Hippocampal formation (tissue), 2 donors: ENCODE measurements at regions not wholly inside any gene's neighbourhood (a gene's known extent, or its start where the extent isn't known, plus 50 kb on each side); places are given as distances from the start of the nearest gene placed in this dataset.

Experiments
- DNase-seq, 2 donors: peaks; one replicate each; lab custom pipeline; 2025; lab: John Stamatoyannopoulos, UW

DNA sequence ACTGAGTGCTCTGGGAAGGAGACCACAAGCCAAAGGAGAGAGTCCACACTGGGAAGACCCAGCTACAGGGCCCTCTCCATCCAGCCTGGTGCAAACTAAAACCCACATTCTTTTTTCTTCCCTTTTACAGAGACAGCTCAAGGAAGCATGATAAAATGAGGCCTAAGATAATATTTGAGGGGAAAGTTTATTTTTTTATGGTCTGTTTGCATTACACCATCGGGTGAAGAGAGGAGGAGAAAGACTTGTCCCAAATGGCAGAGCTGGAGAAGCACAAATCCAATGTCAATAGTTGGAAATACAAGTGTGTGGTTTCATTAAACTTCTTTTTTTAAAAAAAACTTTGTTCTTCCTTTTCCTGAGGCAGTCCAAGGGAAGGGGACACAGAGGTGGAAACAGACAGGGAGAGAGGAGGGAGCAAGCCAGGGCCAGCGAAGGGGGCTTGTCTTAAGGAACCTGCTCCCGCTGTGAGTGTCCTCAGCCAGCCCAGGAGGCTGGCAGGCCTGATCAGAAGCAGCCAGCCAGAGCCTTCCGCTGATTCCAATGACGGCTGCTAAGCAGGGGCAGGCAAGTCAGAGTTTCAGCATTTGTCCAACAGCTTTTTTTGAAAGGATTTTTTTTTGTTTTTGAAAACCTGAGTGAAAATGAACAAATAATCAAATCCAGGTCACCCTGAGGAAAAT is 203.8 kb upstream of the SIX2 start:
- no peak for DNase-seq

DNA sequence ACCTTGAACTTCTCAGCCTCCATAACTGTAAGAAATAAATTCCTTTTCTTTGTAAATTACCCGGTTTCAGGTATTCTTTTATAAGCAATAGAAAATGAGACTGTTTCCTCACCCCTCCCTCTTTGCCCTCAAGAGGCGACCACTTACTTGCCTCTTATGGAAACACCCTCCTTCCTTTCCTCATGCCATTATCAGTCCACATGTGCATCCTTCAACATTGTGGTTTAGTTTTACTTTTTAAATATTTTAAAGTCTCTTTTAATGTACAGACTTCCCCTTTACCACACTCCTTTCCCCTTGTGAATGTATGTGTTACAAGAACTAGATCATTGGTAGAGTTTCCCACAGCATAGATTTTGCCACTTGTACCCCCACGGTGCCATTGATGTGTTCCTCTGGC is 202.4 kb upstream of the SIX2 start:
- DNase-seq = no peak

DNA sequence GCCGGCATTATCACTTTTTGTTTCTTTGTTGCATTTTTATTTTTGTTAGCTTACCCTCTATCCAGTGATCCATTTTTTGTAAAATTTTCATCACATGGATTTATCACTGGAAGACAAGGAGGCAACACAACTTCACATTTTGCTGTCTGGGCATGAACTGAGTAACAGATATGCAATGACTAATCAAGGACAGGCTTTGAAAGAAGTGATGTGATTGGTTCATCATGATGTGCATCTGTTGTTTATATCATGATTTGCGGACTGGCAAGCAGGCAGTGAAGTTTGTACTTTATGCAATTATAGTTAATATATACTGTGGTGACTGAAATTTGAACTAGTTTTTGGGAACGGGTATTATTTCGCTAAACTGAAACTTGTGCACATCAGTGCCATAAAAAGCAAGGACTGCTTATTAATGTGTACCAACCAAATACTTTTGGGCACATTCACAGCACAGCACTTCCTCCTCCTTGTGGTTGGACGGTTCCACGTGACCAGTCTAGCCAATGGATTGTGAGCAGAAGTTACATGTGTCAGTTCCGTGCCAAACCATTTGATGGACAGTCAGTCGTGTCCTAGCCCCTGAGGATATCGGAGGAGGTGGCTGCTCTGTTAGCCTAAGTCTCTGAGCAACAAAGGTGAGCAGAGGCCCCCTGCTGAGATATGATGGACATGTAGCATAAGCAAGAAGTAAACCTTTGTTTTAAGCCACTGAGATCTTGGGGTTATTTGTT is 201.4 kb upstream of the SIX2 start:
- DNase-seq = no peak

DNA sequence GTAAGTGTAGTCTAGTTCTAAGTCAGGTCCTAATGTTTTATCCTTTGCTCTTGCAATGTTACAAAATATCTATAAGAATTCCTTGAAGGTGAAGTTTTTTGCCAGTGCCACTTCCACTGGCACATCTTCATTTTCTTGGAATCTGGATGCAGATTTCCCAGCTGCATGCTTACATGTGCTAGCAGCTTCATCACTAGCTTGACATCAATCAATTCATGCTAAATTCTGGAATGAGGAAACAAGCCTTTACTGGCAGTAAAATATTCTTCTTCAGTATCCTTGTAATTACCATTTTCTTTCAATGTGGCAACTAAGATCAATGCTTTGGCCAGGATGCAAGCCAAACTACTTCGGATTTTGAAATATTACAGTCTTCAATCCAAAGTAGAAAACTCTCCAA is 200.6 kb upstream of the SIX2 start:
- no peak for DNase-seq

DNA sequence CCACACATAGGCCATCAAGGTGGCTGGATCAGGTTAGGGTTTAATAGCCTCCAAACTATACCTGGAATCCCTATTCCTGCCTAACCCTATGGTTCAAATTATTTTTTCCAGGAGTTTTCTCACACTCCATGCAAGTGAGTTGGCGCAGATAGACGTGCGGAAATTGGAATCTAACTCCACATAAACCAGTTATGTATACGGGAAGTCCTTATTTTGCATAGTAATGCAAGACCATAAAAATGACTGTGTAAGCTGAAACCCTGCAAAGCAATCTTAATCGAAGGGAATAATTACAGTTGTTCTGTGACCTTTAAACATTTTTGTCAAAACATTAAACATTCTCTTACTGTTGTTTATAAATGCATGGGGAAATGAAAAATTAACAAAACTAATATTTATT is 200.1 kb upstream of the SIX2 start:
- DNase-seq = no peak

DNA sequence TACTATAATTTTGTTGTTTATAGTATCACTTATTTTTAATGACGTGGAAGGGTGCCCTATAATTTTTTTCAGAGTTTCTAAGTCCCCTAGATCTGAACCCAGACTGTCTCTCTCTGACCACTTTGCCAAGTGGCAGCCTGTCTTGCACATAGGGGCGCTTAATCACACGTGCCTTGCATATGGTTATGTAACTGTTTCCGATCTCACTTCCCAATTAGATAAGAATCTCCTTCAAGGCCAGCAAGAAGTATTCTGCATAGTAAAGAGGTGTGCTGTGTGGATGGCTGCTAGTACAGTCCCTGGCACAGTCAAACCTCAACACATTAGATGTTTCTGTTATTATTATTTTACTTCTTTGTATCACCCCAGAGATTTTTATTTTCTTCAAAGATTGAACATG is 197.8 kb upstream of the SIX2 start:
- DNase-seq = no peak

DNA sequence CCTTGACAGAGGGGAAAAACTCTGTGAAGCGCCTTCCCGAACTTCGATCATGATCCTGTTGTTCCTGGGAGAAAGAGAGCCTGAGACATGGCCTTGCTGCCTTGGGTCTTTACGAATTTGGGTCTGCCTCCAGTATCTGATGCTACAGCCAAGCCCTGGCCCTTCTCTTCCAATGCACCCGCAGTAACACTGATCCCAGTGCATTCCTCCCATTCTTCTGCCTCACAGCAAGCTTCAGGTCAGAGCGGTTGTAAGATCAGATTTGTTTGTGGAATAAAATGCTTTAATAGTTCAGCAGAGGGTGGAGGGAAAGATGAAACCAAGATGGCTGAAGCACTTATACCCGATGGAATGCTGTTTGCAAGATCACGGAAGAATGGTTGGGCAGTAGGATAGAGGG is 196.7 kb upstream of the SIX2 start:
- no peak for DNase-seq

DNA sequence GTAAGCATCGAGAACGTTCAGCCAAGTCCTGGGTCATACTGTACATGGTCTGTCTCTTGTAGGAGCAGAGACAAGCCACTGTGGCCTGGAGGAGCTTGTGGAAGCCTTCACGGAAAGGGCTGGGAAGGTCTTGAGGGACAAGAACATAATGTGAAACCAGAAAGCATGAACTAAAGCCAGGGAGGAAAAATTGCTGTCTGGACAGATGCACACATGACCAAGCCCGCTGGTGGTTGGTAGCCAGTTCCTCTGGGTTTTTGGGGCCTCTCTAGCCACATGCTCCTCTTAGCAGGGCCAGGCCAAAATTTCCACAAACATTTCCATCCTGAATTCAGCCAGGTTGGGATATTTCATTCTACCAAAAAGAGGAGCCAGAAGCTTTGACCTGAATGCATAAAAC is 196.2 kb upstream of the SIX2 start:
- DNase-seq = no peak

DNA sequence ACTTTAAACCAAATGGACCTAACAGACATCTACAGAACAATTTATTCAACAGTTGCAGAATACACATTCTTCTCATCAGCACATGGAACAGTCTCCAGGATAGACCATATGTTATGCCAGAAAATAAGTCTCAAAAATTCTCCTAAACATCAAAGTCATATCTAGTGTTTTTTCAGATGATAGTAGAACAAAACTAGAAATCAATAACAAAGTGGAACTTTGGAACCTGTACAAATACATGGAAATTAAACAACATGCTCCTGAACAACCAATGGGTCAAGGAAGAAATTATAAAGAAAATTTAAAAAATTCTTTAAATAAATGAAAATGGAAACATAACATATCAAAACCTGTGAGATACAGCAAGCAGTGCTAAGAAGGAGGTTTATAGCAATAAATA is 194.1 kb upstream of the SIX2 start:
- DNase-seq = no peak

DNA sequence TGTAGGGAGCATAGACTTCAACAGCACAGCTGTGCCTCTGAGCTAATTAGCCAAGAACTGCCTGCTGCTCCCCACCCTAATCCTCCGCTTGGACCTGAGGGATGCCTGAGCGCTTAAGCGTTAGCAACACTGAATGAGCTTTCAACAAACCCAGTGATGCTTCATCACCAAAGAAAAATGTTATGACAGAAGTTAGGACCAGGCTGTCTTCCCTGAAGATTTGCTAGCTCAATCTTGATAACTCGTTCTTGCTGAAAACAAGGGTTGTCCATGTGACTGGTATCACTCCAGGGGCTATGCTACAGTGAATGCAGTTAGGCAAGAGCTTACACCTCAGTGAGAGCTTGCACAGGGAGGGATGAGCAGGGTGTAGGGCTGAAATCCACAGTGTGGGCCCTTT is 190.7 kb upstream of the SIX2 start:
- DNase-seq = no peak

DNA sequence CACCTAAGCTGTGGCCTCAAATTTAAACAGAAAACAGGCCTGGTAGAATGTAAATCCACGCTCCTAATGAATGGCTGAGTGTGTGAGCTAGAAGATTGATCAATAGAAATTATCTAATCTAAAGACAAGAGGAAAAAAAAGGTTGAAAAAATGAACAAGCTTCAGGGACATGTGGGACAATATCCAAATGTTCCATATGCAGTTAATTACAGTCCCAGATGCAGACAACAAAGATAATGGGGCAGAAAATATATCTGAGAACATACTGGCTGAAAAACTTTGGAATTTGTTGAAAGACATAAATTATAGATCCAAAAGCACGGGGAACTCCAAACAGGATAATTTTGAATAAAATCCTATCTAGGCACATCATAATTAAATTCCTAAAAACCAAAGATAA is 186.7 kb upstream of the SIX2 start:
- DNase-seq = no peak

DNA sequence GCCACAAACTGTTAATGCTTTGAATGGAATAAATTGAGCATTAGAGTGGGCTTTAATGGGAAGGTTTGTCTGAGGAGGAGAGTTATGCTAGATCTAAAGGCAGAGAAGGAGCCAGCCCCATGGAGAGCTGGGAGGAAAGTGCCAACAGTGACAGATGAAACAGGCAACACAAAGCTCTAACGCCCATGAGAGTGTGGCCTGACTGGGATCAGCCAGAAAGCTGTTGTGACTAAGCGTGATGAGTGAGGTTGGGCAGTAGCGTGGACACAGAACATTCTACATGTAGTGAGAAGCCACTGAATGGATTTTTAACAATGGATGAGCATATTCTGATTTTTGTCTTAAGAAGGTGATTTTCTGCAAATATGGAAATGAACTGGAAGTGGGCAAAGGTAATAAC is 185.3 kb upstream of the SIX2 start:
- DNase-seq = no peak

DNA sequence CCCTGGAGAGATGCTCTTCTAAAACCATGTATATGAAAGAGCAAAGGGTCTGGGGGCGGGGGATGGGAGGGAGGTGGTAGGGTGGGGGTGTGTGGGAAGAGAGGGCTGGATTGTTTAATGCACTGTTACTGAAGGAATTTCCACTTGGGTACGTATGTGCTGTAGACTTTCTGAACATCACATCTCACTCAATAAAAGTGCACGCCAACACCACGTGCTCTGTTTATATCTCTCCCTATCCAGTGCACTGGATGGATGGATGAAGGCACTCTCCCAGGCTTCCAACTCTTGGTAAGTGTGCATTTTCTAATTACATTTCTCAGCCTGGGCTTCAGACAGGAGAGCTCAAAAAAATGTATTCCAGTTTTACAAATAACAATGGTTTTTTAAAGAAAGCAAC is 184.3 kb upstream of the SIX2 start:
- no peak for DNase-seq

DNA sequence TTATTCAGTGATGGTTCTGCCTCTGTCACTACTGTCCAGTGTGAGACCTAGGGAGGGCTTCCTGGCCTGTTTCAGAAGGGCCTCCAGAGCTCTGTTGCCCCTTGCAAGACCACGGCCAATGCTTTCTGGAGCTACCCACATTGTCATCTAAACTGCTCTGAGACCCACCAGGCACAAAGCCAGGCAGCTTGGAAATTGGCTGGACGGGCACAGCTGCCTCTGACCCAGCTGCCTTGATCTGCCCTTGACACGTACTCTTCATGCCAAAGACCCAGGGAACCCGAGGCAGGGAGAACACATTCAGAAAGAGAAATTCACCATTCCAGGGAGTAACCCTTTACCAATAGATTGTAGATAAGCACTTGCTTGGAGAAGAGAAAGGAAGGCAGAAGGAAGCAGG is 183.7 kb upstream of the SIX2 start:
- DNase-seq = no peak

DNA sequence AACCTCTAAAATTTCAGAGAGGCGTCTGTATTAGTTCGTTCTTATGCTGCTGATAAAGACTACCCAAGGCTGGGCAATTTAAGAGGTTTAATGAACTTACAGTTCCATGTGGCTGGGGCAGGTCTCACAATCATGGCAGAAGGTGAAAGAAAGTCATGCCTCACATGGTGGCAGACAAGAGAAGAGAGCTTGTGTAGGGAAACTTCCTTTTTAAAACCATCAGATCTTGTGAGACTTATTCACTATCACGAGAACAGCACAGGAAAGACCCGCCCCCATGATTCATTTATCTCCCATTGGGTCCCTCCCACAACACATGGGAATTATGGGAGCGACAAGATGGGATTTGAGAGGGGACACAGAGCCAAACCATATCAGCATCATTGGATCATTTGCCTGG is 183.2 kb upstream of the SIX2 start:
- no peak for DNase-seq

DNA sequence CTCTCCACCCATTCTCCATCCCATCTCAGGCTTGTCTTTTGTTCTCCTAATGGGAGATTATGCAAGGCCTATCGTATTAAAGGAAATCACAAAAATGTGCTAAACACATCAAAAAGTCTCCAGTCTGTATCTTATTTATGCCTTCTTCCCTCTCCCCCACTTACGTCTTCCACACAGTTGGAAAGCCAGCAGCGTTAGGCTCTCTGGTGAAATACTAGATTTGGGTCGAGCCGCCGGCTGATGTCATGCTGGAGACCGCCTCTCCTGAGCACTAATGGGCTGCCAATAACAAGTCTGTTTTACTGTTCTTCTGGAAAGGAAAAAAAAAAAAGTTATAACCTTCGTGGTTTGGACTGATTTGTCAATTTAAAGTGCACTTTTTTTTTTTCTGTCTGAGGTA is 182.7 kb upstream of the SIX2 start:
- DNase-seq = no peak

DNA sequence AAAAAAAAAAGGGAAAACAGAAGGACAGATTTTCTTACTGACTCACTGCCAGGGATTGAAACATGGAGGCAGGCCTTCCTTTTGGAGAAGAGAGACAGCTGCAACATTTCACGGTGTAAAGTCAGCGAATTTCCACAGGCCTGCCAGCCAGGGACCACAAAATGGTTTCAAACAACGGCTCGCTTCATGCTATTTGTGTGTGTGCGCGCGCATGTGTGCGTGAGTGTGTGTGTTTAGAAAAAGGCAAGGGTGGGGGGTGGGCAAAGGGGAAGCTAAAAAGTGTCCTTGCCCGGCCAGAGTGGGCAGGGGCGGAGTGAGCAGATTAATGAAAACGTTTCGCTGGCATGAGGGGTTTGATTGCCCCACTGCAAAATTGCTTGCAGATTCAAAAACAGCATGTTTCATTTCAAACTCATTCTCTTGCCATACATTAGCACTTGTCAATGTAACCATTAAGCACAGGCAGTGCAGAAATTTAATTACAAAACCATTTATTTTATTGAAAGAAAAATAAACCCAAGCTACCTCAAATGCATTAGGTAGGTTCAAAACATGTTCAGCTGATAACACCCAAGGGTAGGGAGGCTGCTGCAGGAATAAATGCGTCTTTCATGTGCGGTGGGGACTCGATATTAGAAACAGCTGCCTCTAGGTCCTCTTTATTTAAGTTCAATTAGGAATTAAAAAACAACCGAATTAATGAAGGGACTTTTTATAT is 182.1 kb upstream of the SIX2 start:
- DNase-seq = no peak

DNA sequence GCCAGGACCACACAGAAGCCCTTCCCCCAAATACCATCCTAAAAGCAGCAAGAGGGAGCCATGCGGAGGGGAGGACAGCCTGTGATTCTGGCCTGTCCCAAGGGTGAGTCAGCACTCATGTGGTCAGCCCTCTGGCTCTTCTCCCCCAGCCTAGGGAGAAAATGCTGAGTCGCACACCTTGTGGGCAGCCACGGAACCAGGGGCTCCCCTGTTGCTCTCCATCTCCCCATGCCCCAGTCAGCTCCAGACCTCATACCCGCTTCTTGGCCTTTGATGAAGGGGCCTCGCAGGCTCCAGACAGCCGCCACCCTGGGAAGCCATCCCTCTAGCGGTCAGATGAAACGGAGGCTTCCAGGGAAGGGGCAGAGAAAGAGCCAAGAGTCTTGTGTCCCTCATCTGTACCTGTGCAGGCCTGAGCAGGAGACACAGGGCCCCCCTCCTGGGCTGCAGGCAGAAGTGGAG is 181.3 kb upstream of the SIX2 start:
- DNase-seq = no peak

DNA sequence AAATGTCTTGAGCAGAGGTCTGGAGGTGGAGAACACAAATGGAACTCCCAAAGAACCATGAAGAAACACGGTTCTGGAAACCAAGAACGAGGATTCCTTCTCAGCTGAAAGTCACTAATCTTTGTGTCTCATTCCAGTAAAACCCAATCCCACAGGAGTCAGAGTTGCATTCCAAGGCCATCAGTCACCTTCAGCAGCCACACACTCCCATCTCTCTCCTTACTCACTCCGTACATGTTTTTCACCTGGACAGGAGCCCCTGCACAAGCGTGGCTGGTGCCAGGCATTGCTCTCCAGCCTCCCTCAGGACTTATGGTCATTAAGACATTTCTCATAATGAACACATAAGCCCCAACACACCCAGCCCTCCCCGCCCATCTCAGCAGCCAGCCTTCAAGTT is 175.4 kb upstream of the SIX2 start:
- no peak for DNase-seq

DNA sequence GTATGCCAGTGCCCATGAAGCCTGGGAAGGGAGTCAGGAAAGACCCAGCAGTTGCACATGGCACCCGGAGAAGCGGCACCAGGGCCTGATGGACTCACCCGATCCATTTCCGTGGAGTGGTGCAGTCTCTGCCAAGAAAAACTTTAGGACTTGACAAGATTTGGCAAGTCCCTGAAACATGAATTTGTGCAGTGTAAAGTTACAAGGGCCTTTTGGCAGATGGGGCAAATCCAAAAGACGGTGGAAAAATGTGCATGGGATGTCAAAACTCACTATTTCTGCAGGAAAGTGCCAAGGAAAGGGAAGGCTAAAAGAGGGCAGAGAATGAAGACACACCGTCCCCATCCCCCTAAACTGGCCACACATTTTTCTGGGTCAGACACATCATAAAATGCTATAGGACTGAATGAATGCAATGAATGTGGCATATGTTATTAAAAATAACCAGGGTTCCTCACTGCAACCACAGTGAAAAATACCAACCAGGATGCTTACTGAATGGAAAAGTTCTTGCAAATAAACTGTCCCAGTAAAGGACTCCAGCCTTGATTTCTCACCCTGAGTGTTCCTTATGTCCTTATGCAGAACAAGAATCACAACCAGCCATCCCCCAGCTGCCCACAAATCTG is 173.5 kb upstream of the SIX2 start:
- no peak for DNase-seq

DNA sequence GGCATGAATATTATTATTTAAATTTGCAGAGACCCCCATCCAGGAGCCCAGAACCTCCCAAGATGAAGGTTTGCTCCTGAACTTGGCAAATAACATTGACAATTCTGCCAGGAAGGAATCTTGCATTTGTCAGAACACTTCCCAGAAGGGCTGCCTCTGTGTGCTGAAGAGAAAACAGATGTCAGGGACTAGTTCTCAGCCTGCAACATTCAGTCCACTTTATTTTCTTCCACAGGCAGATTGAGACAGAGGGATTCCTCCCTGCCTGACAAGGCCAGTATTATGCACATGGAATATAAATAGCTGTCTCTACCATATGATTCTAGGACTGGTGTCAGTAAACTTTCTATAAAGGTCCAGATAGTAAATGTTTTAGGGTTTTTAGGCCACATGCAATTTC is 171.5 kb upstream of the SIX2 start:
- DNase-seq = no peak

DNA sequence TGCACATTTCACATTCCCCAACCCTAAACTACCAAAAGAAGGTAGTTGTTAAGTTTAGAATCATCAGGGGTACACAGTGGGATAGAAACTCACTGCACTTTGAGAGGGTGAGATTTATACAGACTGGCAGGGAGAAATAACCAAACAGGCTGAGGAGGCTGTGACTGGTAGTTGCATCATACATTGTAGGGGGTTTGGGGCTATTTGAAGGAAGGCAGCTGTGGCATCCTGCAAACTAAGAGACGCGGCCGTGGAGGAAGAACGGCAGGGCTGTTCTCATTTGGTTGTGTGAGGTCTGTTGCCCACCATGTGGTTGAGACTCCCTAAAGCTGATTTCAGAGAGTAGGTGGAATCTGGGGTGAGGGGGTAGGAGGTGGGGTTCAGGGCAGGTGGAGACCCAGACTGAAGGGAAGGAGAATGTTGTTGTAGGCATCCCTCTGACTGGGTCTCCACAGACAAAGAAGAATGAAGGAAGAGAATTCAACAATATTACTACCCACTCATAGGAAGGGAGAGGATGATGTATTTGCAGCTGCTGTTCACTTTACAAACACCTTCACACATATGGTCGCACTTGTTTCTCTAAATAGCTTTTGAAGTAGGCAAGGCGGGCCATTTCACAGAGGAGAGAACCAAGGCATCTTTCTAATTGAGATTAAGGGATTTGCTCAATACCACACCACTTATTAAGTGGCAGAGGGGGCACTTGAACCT is 170.9 kb upstream of the SIX2 start:
- DNase-seq = no peak
